HG02798 (cell line): ENCODE measurements at regions not wholly inside any gene's neighbourhood (a gene's known extent, or its start where the extent isn't known, plus 50 kb on each side); places are given as distances from the start of the nearest gene placed in this dataset.
"Not testable (repeated sequence)": the region's sequence is repeated elsewhere in the genome, so short reads cannot be mapped to it uniquely, and the experiment has no call there.

ENCODE experiments used
- ATAC-seq: cut with Tn5 transposase; IDR thresholded peaks from one replicate; pipeline ENCODE4 v1.9.1; 2021; ENCODE audit warnings: mild to moderate bottlenecking; ENCODE audit not compliant: unreplicated experiment, poor library complexity

DNA sequence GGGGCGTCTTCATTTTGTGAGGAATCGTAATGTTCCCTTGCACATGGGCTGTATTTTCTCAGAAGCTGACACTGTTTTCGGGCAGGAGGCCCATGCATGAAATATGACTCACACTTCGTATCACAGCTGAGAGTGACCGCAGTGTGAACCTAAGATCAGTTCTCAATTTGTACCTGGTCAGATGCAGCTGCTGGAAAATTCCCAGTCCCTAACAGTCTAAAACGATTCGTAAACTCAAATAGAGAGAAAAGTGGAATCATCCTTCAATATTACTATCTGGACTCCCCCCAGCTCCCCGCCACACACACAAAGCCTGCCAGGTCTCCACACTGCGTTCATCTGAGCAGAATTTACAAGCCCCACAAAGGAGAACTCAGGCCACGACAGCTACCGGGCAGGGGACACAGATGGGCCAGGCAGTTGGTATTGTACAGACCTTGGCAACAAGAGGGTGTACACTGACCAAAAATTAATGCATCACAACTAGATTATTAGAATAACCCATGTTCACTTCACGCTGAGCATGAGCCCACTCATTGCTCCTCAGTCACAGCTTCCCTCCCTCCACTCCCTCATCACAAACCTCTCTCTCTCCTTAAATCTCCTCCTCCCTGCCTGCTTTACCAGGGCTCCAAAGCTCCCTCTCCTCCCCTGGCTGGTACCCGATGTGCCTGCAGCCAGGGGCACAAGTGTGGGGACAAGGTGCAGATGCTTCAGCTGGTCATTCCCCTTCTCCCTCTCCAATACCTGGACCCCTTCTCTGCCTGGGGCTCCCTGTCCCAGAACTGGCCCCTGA lies 488.4 kb downstream of the PREX1 start:
- ATAC-seq = peak; percentile 45

DNA sequence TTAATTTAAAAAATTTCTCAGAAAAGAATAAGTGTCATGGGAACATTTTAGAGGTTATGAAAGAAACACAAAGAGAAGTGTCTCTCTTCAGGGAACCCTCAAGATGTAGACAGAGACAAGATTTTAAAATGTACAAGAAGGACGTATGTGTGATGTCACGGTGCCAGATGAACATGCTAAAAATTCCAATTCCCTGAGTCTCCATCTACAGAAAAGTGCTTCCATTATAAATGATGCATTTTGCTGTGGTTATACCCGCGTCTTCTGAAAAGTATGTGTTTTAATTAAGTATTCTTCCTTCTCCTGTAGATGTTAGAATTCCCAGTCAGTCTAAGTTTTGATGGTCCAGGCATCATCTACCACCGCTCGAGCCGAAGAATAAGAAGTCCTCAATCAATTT lies 489.1 kb downstream of the PREX1 start:
- no peak for ATAC-seq

DNA sequence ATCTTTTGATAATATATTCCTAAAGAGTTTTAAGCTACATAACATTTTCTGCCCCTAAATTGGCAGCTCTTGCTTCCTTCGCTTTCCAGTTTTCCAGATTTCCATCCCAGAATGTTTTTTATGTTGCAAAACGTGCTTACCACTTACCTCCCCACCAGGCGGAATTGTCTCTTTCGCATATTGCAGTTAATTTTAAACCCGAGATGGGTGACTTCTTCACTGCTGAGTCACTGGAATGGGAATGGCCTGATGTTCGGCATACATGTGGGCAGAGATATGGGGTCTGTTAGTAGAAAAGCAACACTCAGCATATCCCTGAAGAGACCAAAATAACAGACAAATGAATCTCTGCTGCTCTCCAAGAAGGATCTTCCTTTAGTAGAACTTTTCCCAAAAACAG lies 491.2 kb downstream of the PREX1 start:
- ATAC-seq = no peak

DNA sequence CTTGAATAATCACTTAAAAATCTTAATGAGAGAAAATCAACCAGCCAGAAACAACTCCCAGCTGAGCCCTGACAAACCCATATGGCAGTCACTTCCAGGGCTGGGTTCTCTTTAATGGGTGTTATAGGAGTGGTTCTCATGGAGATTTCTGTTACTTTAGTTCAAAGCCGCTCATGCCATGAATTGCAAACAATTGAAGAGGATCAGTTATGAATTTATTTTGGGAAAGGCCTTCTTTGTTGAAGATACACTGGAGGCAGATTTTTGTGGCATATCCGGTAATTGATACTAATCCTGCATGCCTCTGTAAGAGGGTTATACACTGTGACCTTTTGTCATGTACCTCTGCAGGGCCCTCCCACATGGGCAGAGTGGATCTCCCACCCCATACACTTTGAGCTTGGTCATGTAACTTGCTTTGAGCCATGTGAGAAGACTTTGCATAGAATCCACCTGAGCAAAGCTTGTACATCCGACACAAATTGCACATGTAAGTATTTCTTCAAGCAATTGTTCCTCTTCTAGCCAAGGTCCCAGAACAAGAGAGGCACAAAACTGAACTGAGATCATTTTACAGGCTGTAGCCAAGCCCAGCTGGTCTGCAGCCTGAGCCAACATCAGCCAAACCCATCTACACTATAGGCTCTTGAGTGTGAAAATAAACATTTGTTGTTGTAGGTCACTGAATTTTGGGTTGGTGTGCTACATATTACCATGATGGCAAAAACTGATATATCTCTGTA lies 492.3 kb downstream of the PREX1 start:
- ATAC-seq = no peak

DNA sequence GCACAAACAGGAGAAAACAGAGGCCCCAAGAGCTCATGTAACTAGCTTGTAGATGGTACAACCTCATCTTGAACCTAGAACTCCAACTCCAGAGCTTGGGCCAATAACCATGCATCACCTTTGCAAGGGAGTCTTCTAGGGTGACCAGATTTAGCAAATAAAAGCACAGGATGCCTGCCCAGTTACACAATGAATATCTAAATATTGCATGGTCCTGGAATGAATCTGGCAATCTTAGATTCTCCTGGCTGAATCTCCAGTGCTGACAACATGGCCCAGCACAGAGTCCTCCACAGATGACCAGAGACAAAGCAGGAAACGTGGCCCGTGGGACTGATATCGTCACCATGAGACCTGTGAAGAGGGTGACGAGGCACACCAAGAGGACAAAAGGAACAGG lies 494.1 kb downstream of the PREX1 start:
- no peak for ATAC-seq

DNA sequence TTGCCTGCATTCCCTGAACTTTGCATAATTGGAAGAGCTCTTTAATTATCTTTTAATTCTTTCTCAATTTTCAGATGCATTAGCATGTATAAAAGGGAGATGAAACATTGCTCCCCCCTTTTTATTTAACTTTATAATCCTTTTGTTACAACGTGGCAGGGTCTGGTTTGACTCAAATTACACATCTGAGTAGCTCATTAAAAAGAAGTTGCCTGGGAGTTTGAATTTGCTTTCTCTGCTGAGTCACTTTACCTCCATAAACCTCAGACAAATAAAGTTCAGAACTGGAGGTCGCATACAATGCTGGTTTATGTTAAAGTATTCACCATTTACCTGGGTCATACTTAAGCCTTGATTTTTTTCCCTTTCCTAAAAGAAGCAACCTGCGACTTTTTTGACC lies 495.2 kb downstream of the PREX1 start:
- no peak for ATAC-seq

DNA sequence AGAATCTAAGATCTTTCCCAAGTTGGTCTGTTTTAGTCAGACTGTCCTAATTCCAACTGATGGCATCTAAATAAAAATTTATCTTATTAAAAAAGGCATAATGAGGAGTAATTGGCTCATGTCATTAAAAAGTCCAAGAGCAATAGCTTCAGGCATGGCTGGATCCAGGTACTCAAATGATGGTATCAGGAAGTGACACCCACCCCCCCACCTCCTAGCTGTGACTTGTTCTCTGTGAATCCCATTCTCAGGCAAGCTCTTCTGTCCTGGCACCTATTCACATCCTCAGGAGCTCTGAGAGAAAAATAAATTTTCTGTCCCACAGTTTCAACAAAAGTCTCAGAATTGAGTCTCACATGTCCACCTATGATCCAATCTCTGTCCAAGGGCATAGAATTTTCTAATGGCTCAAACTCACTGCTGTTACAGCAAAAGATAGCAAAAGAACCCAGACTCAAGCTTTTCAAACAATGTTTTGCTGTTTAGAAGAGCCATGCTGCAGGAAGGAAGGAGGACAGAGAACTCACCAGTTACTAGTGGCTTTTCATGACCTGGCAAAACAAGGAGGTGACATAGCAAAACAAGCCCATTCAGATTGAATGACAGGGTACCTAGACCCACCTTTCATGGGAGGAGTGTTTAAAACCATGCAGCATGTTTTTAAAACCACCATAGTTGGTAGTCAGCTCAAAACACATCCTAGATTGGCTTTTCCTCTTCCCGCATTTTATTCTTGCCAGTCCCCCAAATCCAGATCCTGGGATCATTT lies 496.1 kb downstream of the PREX1 start:
- no peak for ATAC-seq

DNA sequence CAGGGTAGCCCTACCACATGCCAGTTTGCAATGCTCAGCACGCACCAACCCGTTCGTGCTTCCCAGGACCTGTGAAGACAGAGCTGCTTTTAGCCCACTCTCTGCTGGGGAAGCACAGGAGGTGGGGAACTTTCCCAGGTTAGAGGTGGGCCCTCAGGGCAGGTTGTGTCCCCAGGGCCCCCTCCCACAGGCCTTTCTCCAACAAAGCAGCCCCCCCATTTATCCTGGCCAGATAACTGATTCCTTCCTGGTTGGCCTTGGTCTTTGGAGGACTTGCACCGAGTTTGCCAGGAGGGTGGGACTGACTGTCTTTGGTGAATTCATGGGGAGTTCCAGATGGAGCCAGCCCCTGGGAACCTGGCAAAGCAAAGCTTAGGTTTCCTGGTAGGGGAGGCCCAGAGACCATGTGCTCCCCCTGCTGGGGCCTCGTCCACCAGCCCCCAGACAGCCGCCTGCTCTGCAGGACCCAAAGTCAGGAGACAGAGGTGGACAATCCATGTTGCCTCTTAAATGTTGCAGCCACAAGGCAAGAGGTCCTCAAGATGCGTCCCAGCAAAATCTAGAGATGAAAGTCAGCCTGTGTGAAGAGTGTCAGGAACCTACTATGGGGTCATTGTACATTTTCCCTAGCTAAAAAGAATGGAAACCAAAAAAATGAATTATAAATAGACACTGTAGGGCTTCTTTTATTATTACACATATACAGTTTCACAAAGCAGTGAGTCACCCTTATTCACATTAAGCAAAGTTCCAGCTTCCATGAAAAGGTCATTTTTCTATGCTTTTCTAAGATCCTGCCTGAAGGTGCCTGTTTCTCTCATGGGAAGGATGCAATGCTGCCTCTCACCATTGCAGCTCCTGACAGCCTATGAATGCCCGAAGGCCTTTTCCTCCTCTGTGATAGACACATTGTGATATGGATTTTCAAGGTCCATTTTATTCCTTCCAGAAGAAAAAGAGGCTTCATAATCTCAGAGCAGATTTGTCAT lies 497.8 kb downstream of the PREX1 start:
- ATAC-seq = no peak

DNA sequence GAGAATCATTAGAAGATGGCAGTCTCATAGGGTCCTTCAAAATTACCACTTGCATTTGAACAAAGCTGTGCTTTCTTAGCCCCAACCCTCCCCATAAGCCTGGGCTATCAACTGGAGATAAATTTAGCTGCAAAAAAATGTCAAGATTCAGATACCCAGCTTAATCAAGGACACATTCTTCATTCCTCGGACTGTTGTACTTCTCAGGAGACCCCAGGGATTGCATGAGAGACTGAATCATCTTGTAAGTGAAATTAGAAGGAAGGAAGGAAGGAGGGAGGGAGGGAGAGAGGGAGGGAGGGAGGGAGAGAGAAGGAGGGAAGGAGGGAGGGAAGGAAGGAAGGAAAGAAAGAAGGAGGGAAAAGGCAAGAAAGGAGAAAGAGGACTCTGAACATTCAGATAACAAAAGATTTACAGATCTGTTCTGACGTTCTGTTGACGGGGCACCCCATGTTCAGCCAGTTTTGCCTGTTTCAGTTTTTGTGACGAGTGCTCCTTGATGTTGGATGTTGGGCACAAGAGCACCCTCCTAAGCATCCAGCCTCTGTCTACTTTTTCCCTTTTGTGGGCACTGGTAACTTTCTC lies 498.7 kb downstream of the PREX1 start:
- ATAC-seq = no peak

DNA sequence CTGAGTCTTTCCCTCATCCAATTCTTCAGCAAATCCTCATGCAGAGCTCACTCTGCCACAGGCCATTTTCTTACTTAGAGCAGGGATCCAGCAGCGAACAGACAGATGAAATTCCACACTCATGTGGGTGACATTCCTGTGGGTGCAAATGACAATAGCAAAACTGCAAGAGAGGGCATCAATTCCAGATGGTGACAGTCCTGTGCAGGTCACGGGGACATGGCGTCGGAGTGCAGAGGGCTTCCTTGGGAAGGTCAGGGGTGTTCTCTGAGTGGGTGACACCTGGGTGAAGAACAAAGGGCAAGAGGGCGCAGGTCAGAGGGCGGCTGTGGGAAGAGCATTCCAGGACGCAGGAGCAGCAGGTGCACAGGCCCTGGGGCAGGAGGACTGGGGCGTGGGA lies 500.0 kb downstream of the PREX1 start:
- not testable (repeated sequence) for ATAC-seq

DNA sequence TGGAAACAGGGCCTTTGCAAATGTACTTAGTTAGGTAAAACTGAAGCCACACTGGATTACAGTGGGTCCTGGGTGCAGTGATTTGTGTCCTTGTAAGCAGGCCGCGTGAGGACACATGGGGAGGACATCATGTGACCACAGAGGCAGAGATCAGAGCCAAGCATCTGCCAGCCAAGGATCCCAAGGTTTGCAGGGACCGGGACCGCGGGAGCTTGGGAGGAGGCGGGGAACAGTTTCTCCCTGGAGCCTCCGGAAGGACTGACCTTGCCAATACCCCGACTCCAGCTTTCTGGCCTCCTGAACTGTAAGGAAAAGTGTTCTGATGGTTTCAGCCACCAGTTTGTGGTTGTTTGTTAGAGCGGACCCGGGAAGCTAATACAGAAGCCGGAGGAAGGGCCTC lies 500.9 kb downstream of the PREX1 start:
- no peak for ATAC-seq

DNA sequence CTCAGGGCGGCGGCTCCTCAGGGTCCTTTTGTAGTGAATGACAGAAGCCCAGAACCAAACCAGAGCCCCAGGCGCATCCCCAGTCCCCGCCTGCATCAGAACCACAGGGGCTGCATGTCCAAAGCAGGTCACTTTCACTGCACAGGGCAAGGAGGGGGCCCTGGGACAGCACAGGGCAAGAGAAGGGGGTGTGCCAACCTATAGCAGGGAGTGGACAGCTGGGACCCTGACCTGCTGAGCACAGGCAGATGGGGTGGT lies 501.4 kb downstream of the PREX1 start:
- ATAC-seq = no peak

DNA sequence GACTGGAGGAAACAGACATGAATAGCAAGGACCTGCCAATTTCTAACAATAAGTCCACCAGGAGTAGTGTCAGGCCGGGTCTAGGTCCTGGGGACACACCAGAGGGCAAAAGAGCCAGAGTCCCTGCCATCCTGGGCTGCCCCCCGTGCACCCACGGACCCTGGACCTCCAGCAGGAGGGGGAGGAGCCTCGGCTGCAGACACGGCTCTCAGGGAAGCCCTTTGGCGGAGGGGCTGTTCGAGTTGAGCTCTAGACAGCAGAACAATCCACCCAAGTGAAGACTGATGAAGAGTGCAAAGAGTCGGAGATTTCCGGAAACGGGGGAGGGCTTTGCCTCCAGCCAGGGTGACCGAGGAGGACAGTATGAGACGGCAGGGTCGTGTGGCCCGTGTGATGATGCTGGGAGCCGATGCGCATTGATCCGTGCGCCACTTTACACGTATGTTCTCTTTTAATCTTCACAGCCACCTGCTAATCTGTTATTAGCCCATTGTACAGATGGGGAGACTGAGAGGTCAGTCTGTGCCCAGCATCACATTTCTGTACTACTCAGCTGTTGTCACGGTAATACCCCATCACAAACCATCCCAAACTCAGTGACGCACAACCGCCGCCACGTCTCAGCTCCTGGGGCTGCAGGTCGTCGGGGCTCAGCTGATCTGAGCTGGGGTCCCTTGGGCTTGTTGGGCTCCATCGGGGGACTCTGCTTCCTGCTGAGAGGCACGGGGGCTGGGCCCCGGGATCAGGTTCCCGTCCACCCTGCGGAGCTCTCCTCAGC lies 502.0 kb downstream of the PREX1 start:
- no peak for ATAC-seq

DNA sequence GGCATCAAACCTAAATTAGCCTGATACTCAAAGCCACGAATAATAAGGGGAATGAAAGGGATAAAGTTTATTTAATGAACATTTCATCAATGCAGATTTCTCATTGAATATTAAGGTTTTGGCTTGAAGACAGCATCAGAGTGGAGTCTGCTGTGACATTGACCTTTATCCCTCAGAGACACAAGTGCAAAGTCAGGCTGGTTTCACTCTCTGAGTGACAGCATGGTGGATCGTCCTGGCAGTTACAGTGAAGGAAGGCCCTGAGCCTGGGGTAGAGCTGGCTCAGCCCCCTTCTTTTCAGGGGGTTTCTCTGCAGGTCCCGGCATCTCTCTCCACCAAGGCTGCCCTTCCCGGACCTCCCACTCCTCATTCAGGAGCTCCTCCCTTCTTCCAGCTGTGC lies 503.1 kb downstream of the PREX1 start:
- no peak for ATAC-seq

DNA sequence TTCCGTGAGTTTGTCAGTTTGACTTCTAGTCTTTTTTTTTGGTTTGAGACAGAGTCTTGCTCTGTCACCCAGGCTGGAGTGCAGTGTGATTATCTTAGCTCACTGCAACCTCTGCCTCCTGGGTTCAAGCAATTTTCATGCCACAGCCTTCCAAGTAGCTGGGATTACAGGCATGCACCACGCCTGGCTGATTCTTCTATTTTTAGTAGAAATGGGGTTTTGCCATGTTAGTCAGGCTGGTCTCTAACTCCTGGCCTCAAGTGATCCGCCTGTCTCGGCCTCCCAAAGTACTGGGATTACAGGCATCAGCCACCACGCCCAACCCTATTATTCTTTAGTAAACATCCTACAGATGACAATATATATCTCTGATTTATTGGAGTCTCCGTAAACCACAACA lies 506.5 kb downstream of the PREX1 start:
- no peak for ATAC-seq

DNA sequence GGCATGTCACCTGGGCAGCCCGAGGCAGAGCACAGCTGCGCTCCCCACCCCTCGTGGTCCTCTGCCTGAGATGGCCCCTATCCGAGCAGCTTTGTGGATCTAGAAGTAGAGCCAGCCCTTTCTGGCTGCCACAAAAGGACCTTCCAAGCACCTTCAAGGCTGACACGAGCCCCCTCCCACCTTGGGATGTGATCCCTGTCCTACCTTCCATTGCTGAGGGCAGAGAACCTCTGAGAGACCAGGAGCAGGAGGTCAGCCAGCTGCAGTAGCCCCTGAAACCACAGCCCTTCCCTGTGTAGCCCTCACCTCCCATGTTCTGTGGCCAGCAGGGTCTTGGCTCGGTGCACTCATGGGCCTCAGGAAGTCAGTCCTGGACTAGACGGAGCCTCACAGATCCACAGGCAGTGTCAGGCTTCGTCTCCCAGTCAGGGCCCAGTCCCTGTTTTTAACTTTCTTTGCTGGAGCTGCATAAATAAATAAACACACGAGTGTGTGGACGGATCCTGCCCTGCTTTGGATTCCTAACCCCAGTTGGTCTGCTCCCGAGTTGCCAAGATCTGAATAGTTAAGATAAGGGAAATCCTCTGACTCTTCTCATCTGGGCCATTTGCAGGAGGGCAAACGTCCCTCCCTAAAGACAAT lies 507.7 kb downstream of the PREX1 start:
- no peak for ATAC-seq

DNA sequence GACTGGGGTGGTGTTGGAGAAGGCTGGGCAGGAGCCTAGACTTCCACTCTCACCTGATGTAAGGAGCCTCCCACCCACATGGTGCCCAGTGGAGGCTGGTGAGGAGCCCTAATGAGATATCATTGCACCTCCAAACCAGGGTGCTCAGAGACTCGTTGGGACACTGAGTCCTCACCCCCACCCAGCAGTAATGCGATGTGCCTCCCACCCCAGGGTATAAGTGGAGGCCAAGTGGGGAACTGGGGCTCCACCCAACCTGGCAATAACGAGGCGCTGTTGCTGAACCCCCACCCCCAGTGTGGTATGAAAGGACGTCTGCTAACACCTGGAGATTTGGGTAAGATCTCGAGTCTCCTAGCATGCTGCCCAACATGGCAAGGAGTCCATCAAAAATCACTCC lies 510.2 kb downstream of the PREX1 start:
- no peak for ATAC-seq

DNA sequence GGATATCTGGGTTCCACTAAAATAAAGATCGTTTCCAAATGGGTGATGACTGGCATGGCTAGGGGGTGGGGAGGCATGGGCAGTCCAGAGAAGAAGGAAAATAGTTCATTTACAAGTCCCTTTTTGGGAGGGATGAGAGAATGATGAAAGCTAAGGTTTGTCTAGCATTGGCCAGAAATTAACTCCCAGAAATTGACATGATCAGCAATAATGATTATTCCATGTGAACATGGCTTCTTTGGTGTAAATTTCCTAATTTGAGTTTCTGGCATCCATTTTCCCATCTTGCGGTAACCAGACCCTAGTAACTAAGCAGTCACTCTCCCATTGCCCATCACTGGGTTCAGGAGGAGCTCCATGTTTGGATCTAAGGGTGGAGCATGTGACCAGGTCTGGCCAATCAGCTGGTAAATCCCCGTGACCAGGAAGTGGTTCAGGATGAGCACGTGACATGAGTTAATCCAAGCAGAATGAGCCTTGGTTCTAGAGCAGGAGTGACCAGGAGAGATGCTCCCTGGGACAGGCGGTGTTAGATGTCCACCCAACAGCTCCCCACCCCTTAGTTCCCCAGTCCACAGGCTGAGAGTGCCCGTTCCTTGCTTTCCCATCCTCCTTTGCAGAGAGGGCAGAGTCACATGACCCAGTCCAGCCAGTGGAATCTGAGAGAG lies 512.7 kb downstream of the PREX1 start:
- no peak for ATAC-seq
